GM12878 (cell line): ENCODE measurements at regions not wholly inside any gene's neighbourhood (a gene's known extent, or its start where the extent isn't known, plus 50 kb on each side); places are given as distances from the start of the nearest gene placed in this dataset.

Source experiments
- POLR2A ChIP-seq: IDR thresholded peaks from 2 replicates; pipeline ENCODE4 v1.6.1; 2011; ENCODE audit warnings: low read depth, mild to moderate bottlenecking, low read length
- POLR2AphosphoS2 ChIP-seq: IDR thresholded peaks from 2 replicates; pipeline ENCODE4 v1.6.1; 2011; ENCODE audit warnings: low read depth, mild to moderate bottlenecking, low read length, improper control_type of control experiment, moderate library complexity
- RAD21 ChIP-seq: IDR thresholded peaks from 2 replicates; pipeline ENCODE4 v1.6.1; 2011; ENCODE audit warnings: mild to moderate bottlenecking, low read depth, low read length, moderate library complexity; ENCODE audit not compliant: insufficient read depth
- TF ChIP-seq, protein P1 (sequence below), 3 experiments: IDR thresholded peaks in 2 of 3; conservative IDR thresholded peaks in 1 of 3; 2 replicates each; pipeline ENCODE4 v1.5.1; 2011; ENCODE audit warnings: low read depth in 3 of 3, low read length in 3 of 3, mild to moderate bottlenecking in 3 of 3, control low read depth in 2 of 3, moderate library complexity in 2 of 3, inconsistent platforms in 1 of 3, mixed read lengths in 1 of 3; ENCODE audit not compliant: control insufficient read depth in 2 of 3, insufficient read depth in 1 of 3; ENCODE audit errors: extremely low read depth in 1 of 3

DNA sequence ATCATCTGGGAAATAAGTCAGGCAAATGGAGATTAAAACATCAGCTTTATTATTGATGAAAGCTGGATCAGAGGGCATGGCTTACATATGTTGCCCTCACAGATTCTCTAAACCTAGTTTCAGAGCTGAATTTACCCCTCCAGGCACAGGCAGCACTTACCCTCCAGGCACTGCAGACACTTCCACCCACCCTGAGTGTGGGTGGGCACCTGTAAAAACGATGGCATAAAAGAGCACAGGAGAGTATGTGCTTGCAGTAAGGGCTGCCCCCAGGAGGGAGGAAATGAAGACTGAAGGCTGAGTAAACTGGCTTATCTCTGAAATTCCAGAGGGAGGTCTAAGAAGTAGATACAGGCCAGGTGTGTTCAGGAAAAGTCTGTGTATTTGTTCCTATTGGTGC, 185.0 kb upstream of the HTR2A start:
- TF ChIP-seq POLR2AphosphoS2 (no peak), POLR2A (no peak), RAD21 (no peak)
- TF ChIP-seq, protein P1, sequence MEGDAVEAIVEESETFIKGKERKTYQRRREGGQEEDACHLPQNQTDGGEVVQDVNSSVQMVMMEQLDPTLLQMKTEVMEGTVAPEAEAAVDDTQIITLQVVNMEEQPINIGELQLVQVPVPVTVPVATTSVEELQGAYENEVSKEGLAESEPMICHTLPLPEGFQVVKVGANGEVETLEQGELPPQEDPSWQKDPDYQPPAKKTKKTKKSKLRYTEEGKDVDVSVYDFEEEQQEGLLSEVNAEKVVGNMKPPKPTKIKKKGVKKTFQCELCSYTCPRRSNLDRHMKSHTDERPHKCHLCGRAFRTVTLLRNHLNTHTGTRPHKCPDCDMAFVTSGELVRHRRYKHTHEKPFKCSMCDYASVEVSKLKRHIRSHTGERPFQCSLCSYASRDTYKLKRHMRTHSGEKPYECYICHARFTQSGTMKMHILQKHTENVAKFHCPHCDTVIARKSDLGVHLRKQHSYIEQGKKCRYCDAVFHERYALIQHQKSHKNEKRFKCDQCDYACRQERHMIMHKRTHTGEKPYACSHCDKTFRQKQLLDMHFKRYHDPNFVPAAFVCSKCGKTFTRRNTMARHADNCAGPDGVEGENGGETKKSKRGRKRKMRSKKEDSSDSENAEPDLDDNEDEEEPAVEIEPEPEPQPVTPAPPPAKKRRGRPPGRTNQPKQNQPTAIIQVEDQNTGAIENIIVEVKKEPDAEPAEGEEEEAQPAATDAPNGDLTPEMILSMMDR (IDR thresholded peaks at IDR 0.05 in 2 of 3, conservative IDR thresholded peaks at IDR 0.05 in 1 of 3; ENCODE audit: control insufficient read depth in 2 of 3, extremely low read depth in 1 of 3, insufficient read depth in 1 of 3, low read depth in 3 of 3, low read length in 3 of 3) = no peak
